GM12892 (cell line): ENCODE measurements at regions not wholly inside any gene's neighbourhood (a gene's known extent, or its start where the extent isn't known, plus 50 kb on each side); places are given as distances from the start of the nearest gene placed in this dataset.

Experiments
- POLR2A ChIP-seq: IDR thresholded peaks from 2 replicates; pipeline ENCODE4 v1.6.1; 2011; ENCODE audit warnings: low read depth, low read length, control low read depth
- POLR2AphosphoS5 ChIP-seq: IDR thresholded peaks from 2 replicates; pipeline ENCODE4 v1.6.1; 2011; ENCODE audit warnings: low read depth, low read length, control low read depth

GRCh38 chr9:108620767-108621166 is 235.0 kb downstream of the ACTL7B start:
- no peak for TF ChIP-seq POLR2AphosphoS5
- TF ChIP-seq POLR2A: no peak
